Mucosa of gallbladder (tissue), 1 donor: ENCODE measurements at regions not wholly inside any gene's neighbourhood (a gene's known extent, or its start where the extent isn't known, plus 50 kb on each side); places are given as distances from the start of the nearest gene placed in this dataset.

ENCODE experiments used
- DNase-seq: peaks from one replicate; pipeline ENCODE4 v3.0.0-alpha.2; 2020; ENCODE audit warnings: low spot score
- donor health status: DM: no; HTN: no; CAD: no.

GRCh38 chr3:104989878-104990277 lies 376.8 kb upstream of the ALCAM start:
- DNase-seq = no peak

- DNase-seq = no peak
Measured at GRCh38 chr3:104990758-104991157, 376.0 kb upstream of the ALCAM start.

GRCh38 chr3:104992676-104993075 lies 374.0 kb upstream of the ALCAM start:
- DNase-seq = no peak

- no peak for DNase-seq
Measured at GRCh38 chr3:105006164-105006563, 360.5 kb upstream of the ALCAM start.

GRCh38 chr3:105013657-105014056 lies 353.1 kb upstream of the ALCAM start:
- no peak for DNase-seq

- no peak for DNase-seq
Measured at GRCh38 chr3:105014631-105015030, 352.1 kb upstream of the ALCAM start.

GRCh38 chr3:105022813-105023212 lies 343.9 kb upstream of the ALCAM start:
- no peak for DNase-seq

- no peak for DNase-seq
Measured at GRCh38 chr3:105030211-105030610, 336.5 kb upstream of the ALCAM start.

- DNase-seq = no peak
Measured at GRCh38 chr3:105032541-105032940, 334.2 kb upstream of the ALCAM start.

GRCh38 chr3:105033081-105033480 lies 333.6 kb upstream of the ALCAM start:
- DNase-seq = no peak

GRCh38 chr3:105039004-105039403 lies 327.7 kb upstream of the ALCAM start:
- DNase-seq = no peak

- DNase-seq = no peak
Measured at GRCh38 chr3:105040026-105040622, 326.6 kb upstream of the ALCAM start.

- no peak for DNase-seq
Measured at GRCh38 chr3:105042586-105042985, 324.1 kb upstream of the ALCAM start.

GRCh38 chr3:105051111-105051510 lies 315.6 kb upstream of the ALCAM start:
- DNase-seq = no peak

- DNase-seq = no peak
Measured at GRCh38 chr3:105051972-105052371, 314.7 kb upstream of the ALCAM start.

GRCh38 chr3:105062853-105063252 lies 303.9 kb upstream of the ALCAM start:
- peak; percentile 26 for DNase-seq

GRCh38 chr3:105065895-105066839 lies 300.5 kb upstream of the ALCAM start:
- DNase-seq = no peak

GRCh38 chr3:105067361-105067760 lies 299.3 kb upstream of the ALCAM start:
- no peak for DNase-seq

GRCh38 chr3:105077060-105077822 lies 289.5 kb upstream of the ALCAM start:
- DNase-seq = no peak

GRCh38 chr3:105083945-105084344 lies 282.8 kb upstream of the ALCAM start:
- no peak for DNase-seq

- DNase-seq = no peak
Measured at GRCh38 chr3:105085506-105085905, 281.2 kb upstream of the ALCAM start.
